ENCODE measurements at regions not wholly inside any gene's neighbourhood (a gene's known extent, or its start where the extent isn't known, plus 50 kb on each side); places are given as distances from the start of the nearest gene placed in this dataset.

GRCh38 chr5:174275959-174276358 is 230.5 kb downstream of the NSG2 start:
- no peak for TF ChIP-seq ESRRG (CRISPR knock-in tag; IDR thresholded peaks at IDR 0.05)
- no peak for TF ChIP-seq RARB (CRISPR knock-in tag; IDR thresholded peaks at IDR 0.05)
- TF ChIP-seq PPARA (CRISPR knock-in tag; IDR thresholded peaks at IDR 0.05; ENCODE audit: borderline replicate concordance): no peak
- no peak for TF ChIP-seq CREB5 (CRISPR knock-in tag; IDR thresholded peaks at IDR 0.05; ENCODE audit: low read depth)
- TF ChIP-seq ZNF565 (CRISPR knock-in tag; conservative IDR thresholded peaks at IDR 0.05; ENCODE audit: low read depth): no peak
- no peak for TF ChIP-seq ZFP30 (CRISPR knock-in tag; IDR thresholded peaks at IDR 0.05)
- no peak for TF ChIP-seq ZC3H10 (CRISPR knock-in tag; IDR thresholded peaks at IDR 0.05)
- TF ChIP-seq ARNTL (CRISPR knock-in tag; IDR thresholded peaks at IDR 0.05; ENCODE audit: borderline replicate concordance, low read depth): no peak
- TF ChIP-seq ZFP3 (CRISPR knock-in tag; IDR thresholded peaks at IDR 0.05): no peak
- no peak for TF ChIP-seq ZNF8 (CRISPR knock-in tag; IDR thresholded peaks at IDR 0.05)
- TF ChIP-seq GLIS3 (CRISPR knock-in tag; IDR thresholded peaks at IDR 0.05): no peak
- TF ChIP-seq POU6F1 (CRISPR knock-in tag; IDR thresholded peaks at IDR 0.05; ENCODE audit: borderline replicate concordance, low read depth): no peak

All from SK-N-SH treated with all-trans-retinoic acid at 6 μM for 48 hours (cell line).